AG10803 (cell line): ENCODE measurements at regions not wholly inside any gene's neighbourhood (a gene's known extent, or its start where the extent isn't known, plus 50 kb on each side); places are given as distances from the start of the nearest gene placed in this dataset.

ENCODE experiments used
- DNase-seq: peaks from one replicate; pipeline ENCODE4 v3.0.0; 2010; ENCODE audit warnings: low read depth
- H3K4me3 ChIP-seq: 2 replicates; pipeline ENCODE4 v1.5.1; 2011; ENCODE audit warnings: mild to moderate bottlenecking, low read length, control low read depth
- CTCF ChIP-seq: conservative IDR thresholded peaks from 2 replicates; pipeline ENCODE4 v1.5.1; 2011; ENCODE audit warnings: mild to moderate bottlenecking, low read length, control low read depth, inconsistent platforms

DNA sequence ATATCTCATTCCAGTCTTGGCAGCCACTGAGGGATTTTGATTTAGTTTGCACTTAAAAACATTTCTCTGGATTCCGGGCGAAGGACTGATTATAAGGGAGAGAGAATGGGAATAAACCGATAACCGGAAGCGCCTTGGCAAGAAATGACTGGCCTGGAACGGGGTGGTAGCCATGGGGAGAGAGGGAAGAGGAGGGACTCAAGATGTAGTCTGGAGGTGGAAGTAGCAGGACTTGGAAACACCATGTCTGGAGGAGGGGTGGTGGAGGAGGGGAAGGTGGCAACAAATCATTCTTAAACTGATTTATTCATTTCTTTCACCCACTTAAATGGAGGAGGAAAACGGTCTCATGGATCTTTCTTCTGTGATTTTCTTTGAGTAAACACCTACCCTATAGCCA lies 238.1 kb downstream of the REEP3 start:
- no peak for DNase-seq
- H3K4me3 ChIP-seq, result no peak overlapping the region
- no peak for TF ChIP-seq CTCF

- peak; percentile 89 for DNase-seq
- H3K4me3 ChIP-seq, result no peak overlapping the region
- TF ChIP-seq CTCF, result no peak
Measured at GRCh38 chr10:63760034-63760707, 239.0 kb downstream of the REEP3 start.

DNA sequence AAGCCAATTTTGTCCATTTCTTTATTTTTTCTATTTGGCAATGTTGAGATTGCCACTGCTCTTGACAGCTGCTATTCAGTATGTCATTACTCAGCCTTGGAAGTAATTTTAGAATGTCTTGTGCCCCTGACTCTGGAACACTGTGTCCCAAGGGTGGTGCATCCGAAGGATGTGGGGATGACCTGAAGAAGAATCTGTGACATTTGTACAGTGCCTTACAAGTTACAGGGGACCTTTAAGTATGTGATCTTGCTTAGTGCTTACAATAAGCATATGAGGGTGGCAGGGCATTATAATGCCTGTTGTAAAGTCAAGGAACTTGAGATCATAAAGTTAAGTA lies 239.5 kb downstream of the REEP3 start:
- DNase-seq, result no peak
- no peak for TF ChIP-seq CTCF
- H3K4me3 ChIP-seq, result no peak overlapping the region

DNA sequence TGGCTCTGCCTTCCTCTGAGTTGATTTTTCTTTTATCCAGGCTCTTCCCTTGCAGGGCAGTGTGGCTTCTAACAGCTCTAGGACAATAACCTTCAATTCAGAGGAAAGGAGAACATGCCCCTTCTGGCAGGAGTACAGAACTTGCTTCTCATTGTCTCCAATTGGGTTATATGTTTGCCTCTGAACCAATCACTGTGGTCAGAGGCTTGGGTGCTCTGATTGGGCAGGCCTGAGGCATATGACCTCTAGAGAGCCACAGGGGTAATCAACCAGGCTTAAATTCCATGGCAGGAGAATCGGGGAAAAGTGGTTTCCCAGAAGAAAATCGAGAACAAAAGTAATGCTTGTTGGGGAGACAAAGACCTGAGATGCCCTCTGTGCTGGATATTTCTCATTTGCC lies 240.0 kb downstream of the REEP3 start:
- no peak overlapping the region for H3K4me3 ChIP-seq
- DNase-seq, result no peak
- TF ChIP-seq CTCF, result no peak

GRCh38 chr10:63763744-63764143 lies 242.5 kb downstream of the REEP3 start:
- DNase-seq, result no peak

DNA sequence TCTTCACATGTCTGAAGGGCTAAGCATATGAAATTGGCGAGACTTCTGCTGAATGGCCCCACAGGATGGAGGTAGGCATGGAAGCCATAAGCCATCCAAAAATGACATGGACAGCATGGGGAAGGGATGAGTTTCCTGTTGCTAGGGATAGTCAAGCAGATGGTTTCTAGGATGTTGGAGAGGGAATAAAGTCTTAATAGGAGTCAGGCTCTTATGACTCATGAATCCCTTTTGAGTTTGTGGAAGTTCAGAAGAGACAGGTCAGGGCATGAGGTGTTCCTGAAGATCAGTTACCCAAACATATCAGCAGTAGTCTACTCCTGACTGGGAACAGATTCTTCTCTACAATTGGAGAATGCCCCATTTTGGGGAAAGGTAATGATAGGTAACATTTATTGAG lies 243.9 kb downstream of the REEP3 start:
- peak; percentile 47 for DNase-seq
- no peak overlapping the region for H3K4me3 ChIP-seq
- no peak for TF ChIP-seq CTCF

More at GRCh38 chr10:63763744-63764143, 242.5 kb downstream of the REEP3 start:
- H3K4me3 ChIP-seq, result no peak overlapping the region
- TF ChIP-seq CTCF, result no peak

GRCh38 chr10:63766745-63767137 lies 245.5 kb downstream of the REEP3 start:
- no peak for TF ChIP-seq CTCF
- no peak overlapping the region for H3K4me3 ChIP-seq
- DNase-seq, result peak; percentile 78
